ENCODE measurements at regions not wholly inside any gene's neighbourhood (a gene's known extent, or its start where the extent isn't known, plus 50 kb on each side); places are given as distances from the start of the nearest gene placed in this dataset.

GRCh38 chr1:218804014-218804785, 369.5 kb upstream of the LYPLAL1 start:
- RAD21 ChIA-PET (ENCODE audit: low non-redundant PET in 1 of 2, low total read pairs in 2 of 2, uncharacterized antibody in 2 of 2, unreplicated experiment in 2 of 2) = no interaction called here
- peak overlapping the region; percentile 59; the same call in 1 of the 2 replicates for H3K27ac ChIP-seq (ENCODE audit: low read depth, low read length)
- peak; percentile 83 for TF ChIP-seq SP1 (IDR thresholded peaks at IDR 0.05; ENCODE audit: low read depth)
- peak; percentile 46; the same call in 1 of the 2 replicates for TF ChIP-seq ATF3 (IDR thresholded peaks at IDR 0.05)
- peak; percentile 62; the same call in 1 of the 2 replicates for TF ChIP-seq CBX3 (IDR thresholded peaks at IDR 0.05; ENCODE audit: low read depth)
- TF ChIP-seq JUND (IDR thresholded peaks at IDR 0.05) = peak; percentile 70
- no peak for TF ChIP-seq REST (IDR thresholded peaks at IDR 0.05; ENCODE audit: low read depth)
- 0 out of 2 replicates have a peak, but pooled peaks have one; percentile 26 for TF ChIP-seq MAX (IDR thresholded peaks at IDR 0.05)
- peak; percentile 57 for TF ChIP-seq SRF (IDR thresholded peaks at IDR 0.05; ENCODE audit: low read depth)
- no peak for TF ChIP-seq TCF7L2 (IDR thresholded peaks at IDR 0.05; ENCODE audit: borderline replicate concordance, extremely low read depth, insufficient read depth, insufficient read length)
- TF ChIP-seq CTCF (IDR thresholded peaks at IDR 0.05 in 2 of 3, conservative IDR thresholded peaks at IDR 0.05 in 1 of 3; ENCODE audit: borderline replicate concordance in 1 of 3, insufficient read depth in 1 of 3, low read depth in 2 of 3, low read length in 2 of 3) = no peak
- TF ChIP-seq SIN3A (IDR thresholded peaks at IDR 0.05; ENCODE audit: low read depth) = no peak
- peak; percentile 87 for TF ChIP-seq FOSL1 (IDR thresholded peaks at IDR 0.05; ENCODE audit: low read depth)
- TF ChIP-seq ZNF274 (IDR thresholded peaks at IDR 0.05; ENCODE audit: low read depth, low read length) = no peak
- TF ChIP-seq POLR2AphosphoS5 (IDR thresholded peaks at IDR 0.05; ENCODE audit: low read depth, low read length) = peak; percentile 29; the same call in 1 of the 2 replicates
- no peak; the same call in 1 of the 2 replicates for TF ChIP-seq ELF1 (IDR thresholded peaks at IDR 0.05; ENCODE audit: borderline replicate concordance, low read depth)
- no peak for TF ChIP-seq ZBTB33 (IDR thresholded peaks at IDR 0.05; ENCODE audit: extremely low read depth, insufficient replicate concordance, low read length)
- no peak for TF ChIP-seq EZH2phosphoT487 (IDR thresholded peaks at IDR 0.05; ENCODE audit: borderline replicate concordance)
- no peak for TF ChIP-seq YY1 (IDR thresholded peaks at IDR 0.05; ENCODE audit: extremely low read depth, insufficient replicate concordance, low read depth, low read length)
- peak; percentile 64 for TF ChIP-seq CEBPB (IDR thresholded peaks at IDR 0.05; ENCODE audit: low read depth)

More at GRCh38 chr1:218804014-218804785, 369.5 kb upstream of the LYPLAL1 start:
- no peak; the same call in 1 of the 2 replicates for ATAC-seq
- no peak overlapping the region for H3K9ac ChIP-seq (ENCODE audit: low read length)
- H3K9me2 ChIP-seq (ENCODE audit: insufficient read depth) = 0 out of 2 replicates have a peak, but pooled peaks cover 4% of the 10 kb centered on the region
- CTCF ChIA-PET = no interaction called here
- H3K4me2 ChIP-seq (ENCODE audit: low read length) = peak overlapping the region; percentile 58
- POLR2A ChIA-PET = no interaction called here
- H3K4me1 ChIP-seq (ENCODE audit: control insufficient read depth in 1 of 2, insufficient read depth in 2 of 2, low read length in 2 of 2) = peaks cover 6 to 16% of the 10 kb centered on the region in 2 experiments; a peak in 3 of 4 replicates
- H3K4me3 ChIP-seq (replicated peaks in 1 of 2; ENCODE audit: low read depth in 1 of 2, low read length in 2 of 2) = no peak overlapping the region; a peak in 1 of 4 replicates
- intact Hi-C loops (cut with micrococcal nuclease) = no loop called here
- no peaks in the 10 kb centered on the region for H3K36me3 ChIP-seq (ENCODE audit: control insufficient read depth in 1 of 2, insufficient read depth in 2 of 2, low read length in 2 of 2)
- BruUV-seq (replicated peaks) = no TSS peak
- H3K27me3 ChIP-seq (ENCODE audit: insufficient read depth, low read length) = no peaks in the 10 kb centered on the region
- peak overlapping the region; percentile 7 for H2AFZ ChIP-seq (ENCODE audit: low read depth, low read length, poor library complexity, severe bottlenecking)
- H3K9me3 ChIP-seq (ENCODE audit: control insufficient read depth in 1 of 2, insufficient read depth in 1 of 2, low read depth in 1 of 2, low read length in 2 of 2) = no peaks in the 10 kb centered on the region
- DNase-seq (ENCODE audit: low read depth, low spot score) = peak; percentile 24
- no peaks in the 10 kb centered on the region for H3K79me2 ChIP-seq (ENCODE audit: insufficient read depth, low read length)
- H4K20me1 ChIP-seq (ENCODE audit: insufficient read depth) = no peaks in the 10 kb centered on the region
